ENCODE measurements at regions not wholly inside any gene's neighbourhood (a gene's known extent, or its start where the extent isn't known, plus 50 kb on each side); places are given as distances from the start of the nearest gene placed in this dataset.

- TF ChIP-seq NANOG (IDR thresholded peaks at IDR 0.05; ENCODE audit: borderline replicate concordance) = no peak
- TF ChIP-seq, protein P1, sequence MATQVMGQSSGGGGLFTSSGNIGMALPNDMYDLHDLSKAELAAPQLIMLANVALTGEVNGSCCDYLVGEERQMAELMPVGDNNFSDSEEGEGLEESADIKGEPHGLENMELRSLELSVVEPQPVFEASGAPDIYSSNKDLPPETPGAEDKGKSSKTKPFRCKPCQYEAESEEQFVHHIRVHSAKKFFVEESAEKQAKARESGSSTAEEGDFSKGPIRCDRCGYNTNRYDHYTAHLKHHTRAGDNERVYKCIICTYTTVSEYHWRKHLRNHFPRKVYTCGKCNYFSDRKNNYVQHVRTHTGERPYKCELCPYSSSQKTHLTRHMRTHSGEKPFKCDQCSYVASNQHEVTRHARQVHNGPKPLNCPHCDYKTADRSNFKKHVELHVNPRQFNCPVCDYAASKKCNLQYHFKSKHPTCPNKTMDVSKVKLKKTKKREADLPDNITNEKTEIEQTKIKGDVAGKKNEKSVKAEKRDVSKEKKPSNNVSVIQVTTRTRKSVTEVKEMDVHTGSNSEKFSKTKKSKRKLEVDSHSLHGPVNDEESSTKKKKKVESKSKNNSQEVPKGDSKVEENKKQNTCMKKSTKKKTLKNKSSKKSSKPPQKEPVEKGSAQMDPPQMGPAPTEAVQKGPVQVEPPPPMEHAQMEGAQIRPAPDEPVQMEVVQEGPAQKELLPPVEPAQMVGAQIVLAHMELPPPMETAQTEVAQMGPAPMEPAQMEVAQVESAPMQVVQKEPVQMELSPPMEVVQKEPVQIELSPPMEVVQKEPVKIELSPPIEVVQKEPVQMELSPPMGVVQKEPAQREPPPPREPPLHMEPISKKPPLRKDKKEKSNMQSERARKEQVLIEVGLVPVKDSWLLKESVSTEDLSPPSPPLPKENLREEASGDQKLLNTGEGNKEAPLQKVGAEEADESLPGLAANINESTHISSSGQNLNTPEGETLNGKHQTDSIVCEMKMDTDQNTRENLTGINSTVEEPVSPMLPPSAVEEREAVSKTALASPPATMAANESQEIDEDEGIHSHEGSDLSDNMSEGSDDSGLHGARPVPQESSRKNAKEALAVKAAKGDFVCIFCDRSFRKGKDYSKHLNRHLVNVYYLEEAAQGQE (IDR thresholded peaks at IDR 0.05; ENCODE audit: unreplicated experiment) = no peak
These were observed 597.0 kb downstream of the ETNK1 start (continued) for GRCh38 chr12:23221926-23222325.

- Histone ChIP-seq H3K4me1 (ENCODE audit: insufficient read depth) (no peaks in the 10 kb centered on the region), H3K4me2 (no peak overlapping the region), H3K9me2 (ENCODE audit: insufficient read depth) (no peaks in the 10 kb centered on the region), H3K36me3 (ENCODE audit: insufficient read depth) (no peaks in the 10 kb centered on the region), H3K27ac (ENCODE audit: low read depth) (no peak overlapping the region), H3K27me3 (ENCODE audit: insufficient read depth) (no peaks in the 10 kb centered on the region), H4K20me1 (replicated peaks; ENCODE audit: insufficient read depth) (no peaks in the 10 kb centered on the region), H2AFZ (no peak overlapping the region), H3K79me2 (replicated peaks; ENCODE audit: insufficient read depth) (no peaks in the 10 kb centered on the region), H3F3A (replicated peaks; ENCODE audit: low read depth) (no peaks in the 10 kb centered on the region), H3K4me3 (no peak overlapping the region)
- Mint-ChIP-seq H3K27ac (no peak overlapping the region), H3K36me3 (ENCODE audit: low read depth) (no peaks in the 10 kb centered on the region), H3K4me3 (no peak overlapping the region), H3K27me3 (ENCODE audit: insufficient read depth, low read depth, poor library complexity) (no peaks in the 10 kb centered on the region), H3K9me3 (no peaks in the 10 kb centered on the region), H3K4me1 (0 out of 3 replicates have a peak, but pooled peaks cover 2% of the 10 kb centered on the region)
- TF ChIP-seq POLR2AphosphoS5 (IDR thresholded peaks at IDR 0.05; ENCODE audit: low read depth) (no peak), EZH2phosphoT487 (IDR thresholded peaks at IDR 0.05; ENCODE audit: unreplicated experiment) (no peak), CREB1 (CRISPR knock-in tag; IDR thresholded peaks at IDR 0.05; ENCODE audit: low read depth) (no peak)
- DNase-seq (ENCODE audit: low spot score) (no peak), ATAC-seq (no peak)
These were observed 597.8 kb downstream of the ETNK1 start for GRCh38 chr12:23222801-23223200.

DNA sequence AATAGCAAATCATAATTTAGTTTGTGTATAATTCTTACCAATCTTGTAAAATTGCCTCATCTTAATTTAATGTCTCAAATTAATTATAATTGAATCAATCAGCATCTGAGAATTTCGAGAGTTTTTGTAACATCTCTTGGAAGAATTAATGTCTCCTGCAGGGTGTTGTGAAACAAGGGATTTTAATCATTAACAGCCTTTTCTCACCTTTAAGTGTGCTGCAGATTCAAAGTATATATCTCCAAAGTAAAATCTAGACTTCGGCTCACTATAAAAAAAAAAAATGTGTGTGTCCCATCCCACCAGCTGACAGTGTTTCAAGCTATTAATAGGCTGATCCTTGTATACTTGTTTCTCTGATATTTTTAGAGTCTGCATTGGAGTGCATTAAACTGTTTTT lies 603.1 kb downstream of the ETNK1 start:
- H3K9me2 ChIP-seq (ENCODE audit: insufficient read depth) = no peaks in the 10 kb centered on the region
- no peak overlapping the region for H3K4me2 ChIP-seq
- H3K27ac ChIP-seq (ENCODE audit: low read depth) = no peak overlapping the region
- no peaks in the 10 kb centered on the region for H3F3A ChIP-seq (replicated peaks; ENCODE audit: low read depth)
- no peak overlapping the region for H3K27ac Mint-ChIP-seq
- H3K4me3 Mint-ChIP-seq = no peak overlapping the region
- no peaks in the 10 kb centered on the region for H3K27me3 Mint-ChIP-seq (ENCODE audit: insufficient read depth, low read depth, poor library complexity)
- no peaks in the 10 kb centered on the region for H3K79me2 ChIP-seq (replicated peaks; ENCODE audit: insufficient read depth)
- no peaks in the 10 kb centered on the region for H3K36me3 Mint-ChIP-seq (ENCODE audit: low read depth)
- no peaks in the 10 kb centered on the region for H3K4me1 ChIP-seq (ENCODE audit: insufficient read depth)
- no peaks in the 10 kb centered on the region for H4K20me1 ChIP-seq (replicated peaks; ENCODE audit: insufficient read depth)
- no peak for ATAC-seq
- no peaks in the 10 kb centered on the region for H3K4me1 Mint-ChIP-seq
- H3K27me3 ChIP-seq (ENCODE audit: insufficient read depth) = no peaks in the 10 kb centered on the region
- no peaks in the 10 kb centered on the region for H3K9me3 Mint-ChIP-seq
- no peaks in the 10 kb centered on the region for H3K36me3 ChIP-seq (ENCODE audit: insufficient read depth)
- H3K4me3 ChIP-seq = no peak overlapping the region
- no peak overlapping the region for H2AFZ ChIP-seq
- no peak for TF ChIP-seq ZNF462 (CRISPR knock-in tag; IDR thresholded peaks at IDR 0.05)
- TF ChIP-seq, protein P2, sequence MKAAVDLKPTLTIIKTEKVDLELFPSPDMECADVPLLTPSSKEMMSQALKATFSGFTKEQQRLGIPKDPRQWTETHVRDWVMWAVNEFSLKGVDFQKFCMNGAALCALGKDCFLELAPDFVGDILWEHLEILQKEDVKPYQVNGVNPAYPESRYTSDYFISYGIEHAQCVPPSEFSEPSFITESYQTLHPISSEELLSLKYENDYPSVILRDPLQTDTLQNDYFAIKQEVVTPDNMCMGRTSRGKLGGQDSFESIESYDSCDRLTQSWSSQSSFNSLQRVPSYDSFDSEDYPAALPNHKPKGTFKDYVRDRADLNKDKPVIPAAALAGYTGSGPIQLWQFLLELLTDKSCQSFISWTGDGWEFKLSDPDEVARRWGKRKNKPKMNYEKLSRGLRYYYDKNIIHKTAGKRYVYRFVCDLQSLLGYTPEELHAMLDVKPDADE (IDR thresholded peaks at IDR 0.05) = no peak
- DNase-seq (ENCODE audit: low spot score) = no peak

All from GM23338 (cell line).